ENCODE measurements at regions not wholly inside any gene's neighbourhood (a gene's known extent, or its start where the extent isn't known, plus 50 kb on each side); places are given as distances from the start of the nearest gene placed in this dataset.

DNA sequence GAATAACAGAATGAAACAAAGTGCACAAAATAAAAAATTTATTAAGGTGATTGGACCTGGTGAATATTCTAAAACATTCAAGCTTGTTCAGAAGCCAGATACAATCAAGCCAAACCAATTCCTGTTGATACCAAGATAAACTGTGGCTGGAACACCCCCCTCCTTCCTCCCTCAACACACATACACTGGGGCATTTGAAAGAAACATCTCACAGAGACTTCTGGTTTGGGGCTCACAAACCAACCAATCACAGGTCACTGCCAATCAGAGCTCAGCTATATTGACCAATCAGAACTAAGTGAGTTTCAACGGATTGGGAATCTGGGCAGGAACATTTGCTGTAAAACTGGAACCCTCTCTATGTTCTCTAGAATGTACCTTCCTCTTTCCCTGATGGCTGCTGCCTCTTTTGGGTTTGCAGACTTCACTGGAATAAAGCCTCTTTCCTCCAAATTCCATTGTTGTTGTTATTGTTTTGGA, 340.6 kb upstream of the GOLIM4 start:
- Histone ChIP-seq H2AFZ (ENCODE audit: low read depth) (no peak overlapping the region), H3K4me1 (ENCODE audit: control insufficient read depth in 1 of 2, insufficient read depth in 2 of 2, low read depth in 1 of 2, low read length in 1 of 2) (no peaks in the 10 kb centered on the region), H3K4me3 (ENCODE audit: low read depth in 2 of 2, low read length in 1 of 2) (no peak overlapping the region), H3K9me2 (no peaks in the 10 kb centered on the region), H3K36me3 (replicated peaks in 1 of 2; ENCODE audit: control insufficient read depth in 1 of 2, insufficient read depth in 2 of 2, low read length in 1 of 2) (no peaks in the 10 kb centered on the region), H3K4me2 (no peak overlapping the region), H3K79me2 (ENCODE audit: insufficient read depth) (no peaks in the 10 kb centered on the region), H3K27ac (ENCODE audit: low read depth in 2 of 2, low read length in 1 of 2) (no peak overlapping the region), H3K27me3 (ENCODE audit: insufficient read depth) (no peaks in the 10 kb centered on the region), H3K9me3 (no peaks in the 10 kb centered on the region), H3K9ac (no peak overlapping the region), H3F3A (replicated peaks; ENCODE audit: insufficient read depth) (no peaks in the 10 kb centered on the region), H4K20me1 (ENCODE audit: insufficient read depth) (no peaks in the 10 kb centered on the region)
- POLR2A ChIA-PET = no interaction called here
- no peak for DNase-seq
- CTCF ChIA-PET = interaction anchor here (1.2 kb wide), 1 partner anchor 31 kb away, joined by 4 read pairs; no protein-coding TSS in a partner anchor
- 25% methylated on average over 1 of the region's 1 CpG for WGBS (ENCODE audit: low lambda C conversion rate)
- TF ChIP-seq RXRA (IDR thresholded peaks at IDR 0.05; ENCODE audit: borderline replicate concordance, low read depth) (no peak), SMC3 (IDR thresholded peaks at IDR 0.05; ENCODE audit: low read depth, low read length) (no peak), FOSL2 (IDR thresholded peaks at IDR 0.05; ENCODE audit: borderline replicate concordance, low read depth) (no peak), TAF1 (IDR thresholded peaks at IDR 0.05; ENCODE audit: borderline replicate concordance, low read depth, low read length) (no peak), GABPA (IDR thresholded peaks at IDR 0.05; ENCODE audit: low read depth) (no peak), NRF1 (IDR thresholded peaks at IDR 0.05; ENCODE audit: low read depth, low read length) (no peak), MXI1 (IDR thresholded peaks at IDR 0.05; ENCODE audit: low read depth, low read length) (no peak), JUND (IDR thresholded peaks at IDR 0.05) (no peak), GATA2 (CRISPR knock-in tag; IDR thresholded peaks at IDR 0.05) (no peak), CHD2 (IDR thresholded peaks at IDR 0.05; ENCODE audit: low read length, partially characterized antibody) (no peak), FOXJ3 (CRISPR knock-in tag; IDR thresholded peaks at IDR 0.05) (no peak), EZH2phosphoT487 (IDR thresholded peaks at IDR 0.05; ENCODE audit: borderline replicate concordance, low read depth) (no peak)
- TF ChIP-seq, protein P1, sequence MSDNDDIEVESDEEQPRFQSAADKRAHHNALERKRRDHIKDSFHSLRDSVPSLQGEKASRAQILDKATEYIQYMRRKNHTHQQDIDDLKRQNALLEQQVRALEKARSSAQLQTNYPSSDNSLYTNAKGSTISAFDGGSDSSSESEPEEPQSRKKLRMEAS (IDR thresholded peaks at IDR 0.05; ENCODE audit: low read depth) = no peak
- TF ChIP-seq, protein P2, sequence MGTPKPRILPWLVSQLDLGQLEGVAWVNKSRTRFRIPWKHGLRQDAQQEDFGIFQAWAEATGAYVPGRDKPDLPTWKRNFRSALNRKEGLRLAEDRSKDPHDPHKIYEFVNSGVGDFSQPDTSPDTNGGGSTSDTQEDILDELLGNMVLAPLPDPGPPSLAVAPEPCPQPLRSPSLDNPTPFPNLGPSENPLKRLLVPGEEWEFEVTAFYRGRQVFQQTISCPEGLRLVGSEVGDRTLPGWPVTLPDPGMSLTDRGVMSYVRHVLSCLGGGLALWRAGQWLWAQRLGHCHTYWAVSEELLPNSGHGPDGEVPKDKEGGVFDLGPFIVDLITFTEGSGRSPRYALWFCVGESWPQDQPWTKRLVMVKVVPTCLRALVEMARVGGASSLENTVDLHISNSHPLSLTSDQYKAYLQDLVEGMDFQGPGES (IDR thresholded peaks at IDR 0.05; ENCODE audit: low read depth, low read length) = no peak
- TF ChIP-seq, protein P3, sequence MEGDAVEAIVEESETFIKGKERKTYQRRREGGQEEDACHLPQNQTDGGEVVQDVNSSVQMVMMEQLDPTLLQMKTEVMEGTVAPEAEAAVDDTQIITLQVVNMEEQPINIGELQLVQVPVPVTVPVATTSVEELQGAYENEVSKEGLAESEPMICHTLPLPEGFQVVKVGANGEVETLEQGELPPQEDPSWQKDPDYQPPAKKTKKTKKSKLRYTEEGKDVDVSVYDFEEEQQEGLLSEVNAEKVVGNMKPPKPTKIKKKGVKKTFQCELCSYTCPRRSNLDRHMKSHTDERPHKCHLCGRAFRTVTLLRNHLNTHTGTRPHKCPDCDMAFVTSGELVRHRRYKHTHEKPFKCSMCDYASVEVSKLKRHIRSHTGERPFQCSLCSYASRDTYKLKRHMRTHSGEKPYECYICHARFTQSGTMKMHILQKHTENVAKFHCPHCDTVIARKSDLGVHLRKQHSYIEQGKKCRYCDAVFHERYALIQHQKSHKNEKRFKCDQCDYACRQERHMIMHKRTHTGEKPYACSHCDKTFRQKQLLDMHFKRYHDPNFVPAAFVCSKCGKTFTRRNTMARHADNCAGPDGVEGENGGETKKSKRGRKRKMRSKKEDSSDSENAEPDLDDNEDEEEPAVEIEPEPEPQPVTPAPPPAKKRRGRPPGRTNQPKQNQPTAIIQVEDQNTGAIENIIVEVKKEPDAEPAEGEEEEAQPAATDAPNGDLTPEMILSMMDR (IDR thresholded peaks at IDR 0.05) = no peak
- TF ChIP-seq, protein P4, sequence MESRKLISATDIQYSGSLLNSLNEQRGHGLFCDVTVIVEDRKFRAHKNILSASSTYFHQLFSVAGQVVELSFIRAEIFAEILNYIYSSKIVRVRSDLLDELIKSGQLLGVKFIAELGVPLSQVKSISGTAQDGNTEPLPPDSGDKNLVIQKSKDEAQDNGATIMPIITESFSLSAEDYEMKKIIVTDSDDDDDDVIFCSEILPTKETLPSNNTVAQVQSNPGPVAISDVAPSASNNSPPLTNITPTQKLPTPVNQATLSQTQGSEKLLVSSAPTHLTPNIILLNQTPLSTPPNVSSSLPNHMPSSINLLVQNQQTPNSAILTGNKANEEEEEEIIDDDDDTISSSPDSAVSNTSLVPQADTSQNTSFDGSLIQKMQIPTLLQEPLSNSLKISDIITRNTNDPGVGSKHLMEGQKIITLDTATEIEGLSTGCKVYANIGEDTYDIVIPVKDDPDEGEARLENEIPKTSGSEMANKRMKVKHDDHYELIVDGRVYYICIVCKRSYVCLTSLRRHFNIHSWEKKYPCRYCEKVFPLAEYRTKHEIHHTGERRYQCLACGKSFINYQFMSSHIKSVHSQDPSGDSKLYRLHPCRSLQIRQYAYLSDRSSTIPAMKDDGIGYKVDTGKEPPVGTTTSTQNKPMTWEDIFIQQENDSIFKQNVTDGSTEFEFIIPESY (IDR thresholded peaks at IDR 0.05; ENCODE audit: borderline replicate concordance, low read depth) = no peak

All from SK-N-SH (cell line).